AG09309 (cell line): ENCODE measurements at regions not wholly inside any gene's neighbourhood (a gene's known extent, or its start where the extent isn't known, plus 50 kb on each side); places are given as distances from the start of the nearest gene placed in this dataset.
A peak's percentile ranks its signal among the peaks of the same experiment; 100 is the strongest.

Experiments used
- DNase-seq: peaks from one replicate; pipeline ENCODE4 v3.0.0-alpha.2; 2010; ENCODE audit warnings: low read depth
- H3K4me3 ChIP-seq: 2 replicates; pipeline ENCODE4 v1.5.1; 2011; ENCODE audit warnings: mild to moderate bottlenecking, low read depth, low read length, moderate library complexity; ENCODE audit not compliant: control insufficient read depth
- TF ChIP-seq, protein P1 (sequence below): IDR thresholded peaks from 2 replicates; pipeline ENCODE4 v1.5.1; 2011; ENCODE audit warnings: mild to moderate bottlenecking, low read depth, low read length, inconsistent platforms; ENCODE audit not compliant: insufficient read depth, control insufficient read depth; ENCODE audit errors: missing control alignments

DNA sequence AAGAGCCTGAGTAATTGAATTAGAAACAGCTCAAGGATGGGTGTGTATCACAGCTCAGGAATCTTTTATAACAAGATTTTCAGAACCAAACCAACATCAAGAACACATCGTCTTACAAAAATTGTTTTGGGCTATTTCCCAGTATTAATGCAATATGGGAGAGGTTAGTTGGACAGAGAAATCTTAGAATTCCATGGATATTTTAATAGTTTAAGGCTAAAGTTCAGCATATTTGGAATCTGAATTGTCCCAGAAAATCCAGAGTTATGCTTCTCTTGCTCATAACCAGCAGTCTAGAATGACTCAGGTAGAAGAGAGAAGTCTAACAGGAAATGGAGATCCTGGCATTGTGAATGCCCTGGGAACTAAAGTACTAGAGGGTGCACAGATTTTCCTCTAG lies 74.6 kb downstream of the ADM start:
- DNase-seq, result peak; percentile 88
- no peak overlapping the region for H3K4me3 ChIP-seq
- TF ChIP-seq, protein P1, sequence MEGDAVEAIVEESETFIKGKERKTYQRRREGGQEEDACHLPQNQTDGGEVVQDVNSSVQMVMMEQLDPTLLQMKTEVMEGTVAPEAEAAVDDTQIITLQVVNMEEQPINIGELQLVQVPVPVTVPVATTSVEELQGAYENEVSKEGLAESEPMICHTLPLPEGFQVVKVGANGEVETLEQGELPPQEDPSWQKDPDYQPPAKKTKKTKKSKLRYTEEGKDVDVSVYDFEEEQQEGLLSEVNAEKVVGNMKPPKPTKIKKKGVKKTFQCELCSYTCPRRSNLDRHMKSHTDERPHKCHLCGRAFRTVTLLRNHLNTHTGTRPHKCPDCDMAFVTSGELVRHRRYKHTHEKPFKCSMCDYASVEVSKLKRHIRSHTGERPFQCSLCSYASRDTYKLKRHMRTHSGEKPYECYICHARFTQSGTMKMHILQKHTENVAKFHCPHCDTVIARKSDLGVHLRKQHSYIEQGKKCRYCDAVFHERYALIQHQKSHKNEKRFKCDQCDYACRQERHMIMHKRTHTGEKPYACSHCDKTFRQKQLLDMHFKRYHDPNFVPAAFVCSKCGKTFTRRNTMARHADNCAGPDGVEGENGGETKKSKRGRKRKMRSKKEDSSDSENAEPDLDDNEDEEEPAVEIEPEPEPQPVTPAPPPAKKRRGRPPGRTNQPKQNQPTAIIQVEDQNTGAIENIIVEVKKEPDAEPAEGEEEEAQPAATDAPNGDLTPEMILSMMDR, result no peak

DNA sequence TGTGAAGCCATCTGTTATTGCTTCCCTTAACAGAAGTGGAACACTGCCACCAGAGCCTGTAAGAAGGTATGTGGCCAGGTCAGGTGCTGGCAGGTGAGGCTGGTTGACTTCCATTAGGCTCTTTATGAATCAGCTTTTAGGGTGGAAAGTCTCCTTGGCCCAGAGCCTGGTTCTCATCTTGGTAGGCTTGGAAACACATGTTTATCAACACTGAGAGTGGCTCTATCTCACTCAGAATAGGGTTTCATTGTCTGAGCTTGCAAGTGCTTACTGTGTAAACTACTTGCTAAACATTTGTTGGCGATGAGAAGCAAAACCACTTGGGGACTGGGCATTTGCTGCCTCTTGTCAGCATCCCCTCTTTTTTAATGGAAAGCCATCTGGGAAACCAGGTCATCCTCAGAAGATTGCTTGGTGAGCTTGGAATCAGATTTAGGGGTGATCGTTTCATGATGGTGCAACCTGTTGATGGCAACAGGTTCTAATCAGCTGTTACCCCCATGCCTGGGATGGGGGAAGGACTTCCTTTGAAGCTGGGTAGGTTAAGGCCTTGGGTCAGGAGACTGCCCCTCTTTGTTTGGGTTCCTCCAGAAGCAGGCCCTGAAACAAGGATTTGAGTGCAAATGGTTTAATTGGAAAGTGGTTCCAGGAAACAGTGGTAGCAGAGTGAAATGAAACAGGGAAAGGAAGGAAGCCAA lies 75.0 kb upstream of the AMPD3 start:
- TF ChIP-seq, protein P1, result no peak
- no peak overlapping the region for H3K4me3 ChIP-seq
- DNase-seq, result no peak

DNA sequence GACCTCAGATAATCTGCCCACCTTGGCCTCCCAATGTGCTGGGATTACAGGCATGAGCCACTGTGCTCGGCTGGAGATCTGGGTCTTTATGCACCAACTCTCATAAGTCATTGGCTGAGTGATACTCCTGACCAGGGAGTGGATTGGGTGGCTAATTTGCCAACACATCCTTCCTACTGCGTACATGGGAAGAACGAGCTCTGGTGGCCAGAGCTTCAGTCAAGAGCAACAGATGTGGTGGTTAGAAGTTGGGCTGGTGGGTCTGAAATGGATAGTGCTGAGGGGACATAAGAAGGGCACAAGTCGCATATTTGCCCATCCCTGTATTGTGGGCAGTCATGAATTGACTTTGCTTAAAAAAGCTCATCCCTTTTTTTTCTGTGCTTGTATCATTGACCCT lies 74.1 kb upstream of the AMPD3 start:
- DNase-seq, result no peak
- TF ChIP-seq, protein P1, result no peak

DNA sequence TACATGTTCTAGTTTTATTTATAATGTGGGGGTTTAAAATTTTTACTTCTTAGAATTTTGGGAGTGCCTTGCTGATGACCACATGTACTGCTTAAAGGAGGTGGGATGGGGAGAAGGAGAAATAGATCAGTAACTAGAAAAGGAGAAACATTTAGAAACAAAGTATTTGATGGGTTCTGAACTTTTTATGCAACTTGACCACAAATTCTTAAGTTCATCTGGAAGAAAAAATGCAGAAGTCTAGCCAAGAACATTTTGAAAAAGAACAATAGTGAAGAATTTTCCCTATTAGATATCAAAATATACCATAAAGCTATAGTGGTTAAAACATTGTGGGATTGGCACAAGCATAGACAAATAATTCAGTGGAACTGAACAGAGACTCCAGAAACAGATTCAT lies 73.3 kb upstream of the AMPD3 start:
- DNase-seq, result no peak
- no peak overlapping the region for H3K4me3 ChIP-seq
- TF ChIP-seq, protein P1, result no peak

More for the DNA sequence above, 74.1 kb upstream of the AMPD3 start:
- H3K4me3 ChIP-seq, result no peak overlapping the region

DNA sequence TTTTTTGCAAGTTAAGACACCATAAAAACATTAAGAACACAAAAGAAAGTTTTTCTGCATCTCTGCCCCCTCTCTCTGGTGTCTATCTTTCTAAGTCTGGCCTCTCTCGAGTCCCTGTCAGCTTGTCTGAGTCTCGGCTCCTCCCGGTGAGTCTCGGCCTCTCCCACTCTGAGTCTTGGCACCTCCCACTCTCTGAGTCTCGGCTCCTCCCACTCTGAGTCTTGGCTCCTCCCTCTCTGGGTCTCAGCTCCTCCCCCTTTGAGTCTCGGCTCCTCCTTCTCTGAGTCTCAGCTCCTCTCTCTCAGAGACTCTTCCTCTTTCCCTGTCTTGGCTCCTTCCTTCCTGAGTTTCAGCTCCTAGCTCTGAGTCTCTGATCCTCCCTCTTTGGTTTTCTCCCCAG lies 72.5 kb upstream of the AMPD3 start:
- DNase-seq, result no peak
- no peak overlapping the region for H3K4me3 ChIP-seq
- TF ChIP-seq, protein P1, result no peak

DNA sequence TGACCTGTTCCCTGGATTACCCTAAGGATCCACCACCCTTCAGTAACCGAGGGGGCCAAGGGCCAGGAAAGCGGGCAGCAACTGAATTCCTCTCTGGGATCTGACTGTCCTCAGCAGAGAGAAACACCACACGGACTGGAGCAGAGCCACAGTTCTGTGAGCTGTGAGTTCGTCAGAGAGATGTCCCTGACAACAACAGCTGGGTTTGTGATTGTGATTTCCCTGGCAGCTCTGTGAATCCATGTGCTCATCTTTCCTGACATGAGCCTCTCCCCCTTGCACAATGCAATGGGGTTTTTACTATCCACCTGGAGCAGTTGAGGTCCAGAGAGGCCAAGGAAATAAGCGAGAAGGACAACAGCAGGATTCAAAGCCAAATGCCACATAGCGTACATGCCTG lies 69.4 kb upstream of the AMPD3 start:
- TF ChIP-seq, protein P1, result no peak
- no peak for DNase-seq
- no peak overlapping the region for H3K4me3 ChIP-seq
